Endodermal cell (in vitro differentiated cells): ENCODE measurements at regions not wholly inside any gene's neighbourhood (a gene's known extent, or its start where the extent isn't known, plus 50 kb on each side); places are given as distances from the start of the nearest gene placed in this dataset.

Experiments used
- DNase-seq: peaks from one replicate; pipeline ENCODE4 v3.0.0-alpha.2; 2017
- H3K27ac ChIP-seq: 2 replicates; pipeline ENCODE4 v1.5.1; 2013; ENCODE audit warnings: mild to moderate bottlenecking, low read depth, low read length, moderate library complexity
- H3K27me3 ChIP-seq: 2 replicates; pipeline ENCODE4 v1.6.1; 2013; ENCODE audit warnings: mild to moderate bottlenecking, low read length, moderate library complexity; ENCODE audit not compliant: insufficient read depth, control insufficient read depth, poor library complexity, severe bottlenecking
- H3K36me3 ChIP-seq: 2 replicates; pipeline ENCODE4 v1.7.0; 2013; ENCODE audit warnings: mild to moderate bottlenecking, low read length, moderate library complexity; ENCODE audit not compliant: control insufficient read depth, insufficient read depth
- H3K4me1 ChIP-seq: one replicate; pipeline ENCODE4 v1.7.0; 2013; ENCODE audit warnings: low read length; ENCODE audit not compliant: control insufficient read depth, insufficient read depth
- H3K4me3 ChIP-seq: 2 replicates; pipeline ENCODE4 v1.5.1; 2013; ENCODE audit warnings: mild to moderate bottlenecking, low read length, moderate library complexity
- H3K9ac ChIP-seq: 2 replicates; pipeline ENCODE4 v1.6.1; 2013; ENCODE audit warnings: mild to moderate bottlenecking, low read length, moderate library complexity; ENCODE audit not compliant: poor library complexity, severe bottlenecking; ENCODE audit errors: extremely low read depth
- H3K9me3 ChIP-seq: 2 replicates; pipeline ENCODE4 v1.6.1; 2013; ENCODE audit warnings: mild to moderate bottlenecking, low read length, moderate library complexity; ENCODE audit not compliant: control insufficient read depth
- H3K27ac Mint-ChIP-seq: 2 replicates; pipeline ENCODE4 v1.8.0; 2020; ENCODE audit warnings: mixed read lengths
- H3K27me3 Mint-ChIP-seq: 2 replicates; pipeline ENCODE4 v1.8.0; 2021; ENCODE audit warnings: mild to moderate bottlenecking, mixed read lengths; ENCODE audit not compliant: insufficient read depth
- H3K36me3 Mint-ChIP-seq: 2 replicates; pipeline ENCODE4 v1.8.0; 2020; ENCODE audit warnings: low read depth, mixed read lengths
- H3K4me1 Mint-ChIP-seq: 2 replicates; pipeline ENCODE4 v1.8.0; 2020; ENCODE audit warnings: mixed read lengths
- H3K4me3 Mint-ChIP-seq: 2 replicates; pipeline ENCODE4 v1.8.0; 2020; ENCODE audit warnings: mild to moderate bottlenecking, moderate library complexity, mixed read lengths
- H3K9me3 Mint-ChIP-seq: 2 replicates; pipeline ENCODE4 v1.8.0; 2020; ENCODE audit warnings: mild to moderate bottlenecking, mixed read lengths
- CTCF ChIP-seq: fragments of 200-600 bp; sonication (generic); conservative IDR thresholded peaks from 2 replicates; pipeline ENCODE4 v1.5.0; 2021; ENCODE audit warnings: antibody characterized with exemption, mild to moderate bottlenecking
- WGBS, 2 experiments: methylation state at CpG; one replicate each; pipeline versions ENCODE4 v1.1.5 to v1.1.7; 2013; ENCODE audit warnings: missing lambda C conversion rate in 2 of 2, mixed read lengths in 1 of 2; ENCODE audit not compliant: insufficient coverage in 1 of 2, insufficient read length in 1 of 2; 5-methylcytosine and 5-hydroxymethylcytosine counted together

GRCh38 chr15:79523266-79523665 is 91.1 kb downstream of the MINAR1 start:
- Mint-ChIP-seq H3K27me3 (peaks cover 2% of the 10 kb centered on the region), H3K27ac (no peak overlapping the region), H3K4me3 (no peak overlapping the region), H3K36me3 (no peaks in the 10 kb centered on the region), H3K4me1 (no peaks in the 10 kb centered on the region), H3K9me3 (peaks cover 2% of the 10 kb centered on the region)
- Histone ChIP-seq H3K9ac (no peak overlapping the region), H3K4me1 (no peaks in the 10 kb centered on the region), H3K27ac (no peak overlapping the region), H3K27me3 (peaks cover 7% of the 10 kb centered on the region), H3K4me3 (no peak overlapping the region), H3K9me3 (no peaks in the 10 kb centered on the region), H3K36me3 (no peaks in the 10 kb centered on the region)
- DNase-seq: no peak
- WGBS, 2 experiments: 95 to 96% methylated on average over 3 of the region's 3 CpGs
- TF ChIP-seq CTCF: no peak

GRCh38 chr15:79524531-79524930 is 92.4 kb downstream of the MINAR1 start:
- Mint-ChIP-seq H3K27ac (no peak overlapping the region), H3K4me3 (no peak overlapping the region), H3K27me3 (peaks cover 2% of the 10 kb centered on the region), H3K9me3 (peaks cover 2% of the 10 kb centered on the region), H3K4me1 (peaks cover 3% of the 10 kb centered on the region), H3K36me3 (no peaks in the 10 kb centered on the region)
- no peak for DNase-seq
- no peaks in the 10 kb centered on the region for H3K27me3 ChIP-seq
- H3K4me1 ChIP-seq: no peaks in the 10 kb centered on the region
- no peaks in the 10 kb centered on the region for H3K36me3 ChIP-seq
- H3K9me3 ChIP-seq: no peaks in the 10 kb centered on the region
- H3K9ac ChIP-seq: no peak overlapping the region
- no peak overlapping the region for H3K27ac ChIP-seq
- WGBS, 2 experiments: 85 to 91% methylated on average over 3 of the region's 3 CpGs
- H3K4me3 ChIP-seq: no peak overlapping the region
- no peak for TF ChIP-seq CTCF

GRCh38 chr15:79526376-79526775 is 94.2 kb downstream of the MINAR1 start:
- no peak for DNase-seq
- Histone ChIP-seq H3K27me3 (no peaks in the 10 kb centered on the region), H3K4me1 (no peaks in the 10 kb centered on the region), H3K27ac (no peak overlapping the region), H3K9me3 (no peaks in the 10 kb centered on the region), H3K9ac (no peak overlapping the region), H3K36me3 (no peaks in the 10 kb centered on the region), H3K4me3 (no peak overlapping the region)
- peaks cover 2% of the 10 kb centered on the region for H3K27me3 Mint-ChIP-seq
- peaks cover 2% of the 10 kb centered on the region for H3K9me3 Mint-ChIP-seq
- no peak for TF ChIP-seq CTCF
- H3K36me3 Mint-ChIP-seq: no peaks in the 10 kb centered on the region
- 92 to 95% methylated on average over 3 of the region's 3 CpGs for WGBS, 2 experiments
- peaks cover 3% of the 10 kb centered on the region for H3K4me1 Mint-ChIP-seq
- no peak overlapping the region for H3K4me3 Mint-ChIP-seq
- no peak overlapping the region for H3K27ac Mint-ChIP-seq
